ENCODE measurements at regions not wholly inside any gene's neighbourhood (a gene's known extent, or its start where the extent isn't known, plus 50 kb on each side); places are given as distances from the start of the nearest gene placed in this dataset.

DNA sequence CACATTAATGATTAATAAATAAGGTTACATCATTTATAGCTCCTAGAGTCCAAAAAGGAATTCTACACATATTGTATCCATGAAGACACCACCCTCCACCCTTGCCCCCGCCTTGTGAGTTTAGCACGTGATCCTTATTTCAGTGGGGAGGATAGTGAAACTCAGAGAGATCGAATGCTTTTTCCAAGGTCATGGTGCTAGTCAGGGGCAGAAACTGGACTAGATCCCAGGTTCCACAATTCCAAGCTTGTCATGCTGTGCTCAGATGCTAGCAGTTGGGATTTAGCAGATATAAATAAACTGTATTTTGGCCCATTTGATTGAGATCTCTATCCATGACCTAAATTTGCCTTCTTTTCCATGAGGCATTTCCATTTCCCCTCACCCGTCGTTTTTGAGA is 227.4 kb upstream of the THRB start:
- no peak for DNase-seq
- intact Hi-C loops (cut with DNase I), result no loop called here

DNA sequence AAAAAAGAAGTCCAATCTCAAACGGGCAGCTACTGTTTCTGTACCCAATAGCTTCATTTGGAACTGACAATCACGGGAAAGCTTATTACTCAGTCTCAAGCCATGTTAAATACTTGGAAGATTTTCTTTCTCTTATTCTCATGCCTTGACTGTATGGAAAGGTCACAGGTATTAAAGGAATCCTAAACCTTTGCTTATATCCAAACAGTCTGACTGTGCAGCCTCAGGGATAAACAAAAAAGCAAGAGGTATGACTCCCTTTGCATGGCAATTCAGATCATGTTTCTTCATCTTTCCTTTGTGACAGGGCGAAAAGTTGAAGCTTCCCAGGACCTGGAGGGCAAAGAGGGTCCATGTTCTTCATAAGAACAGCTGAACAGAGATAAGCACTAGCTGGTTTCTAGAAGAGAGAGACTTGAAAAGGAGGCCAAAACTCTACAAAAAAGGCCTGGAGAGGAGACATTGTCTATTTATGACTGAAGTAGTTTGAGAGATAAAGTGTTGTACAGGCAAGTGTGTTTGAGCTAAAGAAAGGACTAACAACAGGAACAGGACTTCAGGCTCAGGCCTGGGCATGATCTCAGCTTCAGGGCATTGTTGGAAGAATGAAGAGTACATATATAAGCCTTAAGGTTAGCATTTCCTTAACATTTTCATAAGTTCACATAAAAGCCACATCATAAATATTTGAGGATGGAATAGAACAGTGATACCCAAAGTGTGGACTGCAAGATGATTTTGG is 231.0 kb upstream of the THRB start:
- intact Hi-C loops (cut with DNase I), result no loop called here

GRCh38 chr3:24726423-24726822 is 231.8 kb upstream of the THRB start:
- intact Hi-C loops (cut with DNase I), result no loop called here
- no peak for DNase-seq

More for the DNA sequence above, 231.0 kb upstream of the THRB start:
- DNase-seq, result no peak

- no peak for DNase-seq
Measured at GRCh38 chr3:24730173-24730572, 235.5 kb upstream of the THRB start.

DNA sequence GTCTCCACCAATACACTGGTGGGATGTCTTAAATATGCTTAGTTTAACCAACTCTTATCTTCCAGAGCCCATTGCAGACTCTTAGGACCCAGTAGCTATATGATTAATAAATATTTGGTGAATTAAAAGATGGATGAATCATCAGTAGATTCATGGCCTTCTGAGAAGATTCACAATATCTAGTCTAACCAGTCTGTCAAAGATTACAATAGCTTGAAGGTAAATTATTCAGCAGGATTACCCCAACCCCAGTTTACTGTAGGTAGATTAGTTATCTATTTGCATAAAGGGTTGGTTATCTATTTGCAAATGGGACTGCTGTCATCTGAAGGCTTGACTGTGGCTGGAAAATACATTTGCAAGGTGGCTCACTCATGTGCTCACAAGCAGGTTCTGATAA is 239.4 kb upstream of the THRB start:
- intact Hi-C loops (cut with DNase I), result no loop called here
- DNase-seq, result no peak

More at GRCh38 chr3:24730173-24730572, 235.5 kb upstream of the THRB start:
- intact Hi-C loops (cut with DNase I), result no loop called here

DNA sequence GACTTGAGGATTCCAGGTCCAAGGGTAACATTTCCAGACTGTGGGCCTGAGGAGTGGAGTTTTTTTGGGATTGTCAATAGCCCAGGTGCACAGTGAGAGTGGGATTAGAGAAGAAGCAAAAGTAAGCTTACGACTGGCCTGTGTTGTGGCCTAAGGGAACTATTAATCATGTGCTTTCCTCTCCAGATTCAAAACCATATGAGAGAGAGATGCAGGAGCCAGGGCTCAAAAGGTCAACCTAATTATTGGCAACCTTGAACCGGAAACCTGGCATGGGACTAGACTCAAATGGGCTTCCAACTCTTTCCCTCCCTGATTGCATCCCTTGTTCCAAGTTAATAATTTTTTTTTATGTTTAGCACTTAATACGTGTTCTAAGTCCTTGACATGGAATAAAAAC is 242.1 kb upstream of the THRB start:
- intact Hi-C loops (cut with DNase I), result no loop called here
- no peak for DNase-seq

GRCh38 chr3:24740326-24740725 is 245.7 kb upstream of the THRB start:
- intact Hi-C loops (cut with DNase I), result no loop called here
- DNase-seq, result no peak

DNA sequence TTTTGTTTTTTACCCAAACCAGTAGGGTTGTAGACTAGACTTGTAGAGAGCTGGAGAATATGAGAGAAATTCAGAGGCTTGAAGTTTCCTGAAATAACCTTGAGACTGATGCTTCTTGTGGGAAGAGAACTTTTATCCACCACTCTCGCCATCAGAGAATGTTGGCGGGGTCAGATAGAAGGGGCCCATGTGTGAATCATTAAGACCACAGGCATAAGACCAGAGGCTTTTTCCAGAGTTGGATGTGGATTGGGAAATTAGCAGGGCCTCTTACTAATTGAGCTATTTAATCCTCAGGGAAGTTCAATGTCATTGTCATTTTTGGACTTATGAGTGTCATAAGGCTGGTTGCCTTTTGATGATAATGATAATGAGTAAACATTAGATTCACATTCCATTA is 246.9 kb upstream of the THRB start:
- intact Hi-C loops (cut with DNase I), result no loop called here
- DNase-seq, result no peak

DNA sequence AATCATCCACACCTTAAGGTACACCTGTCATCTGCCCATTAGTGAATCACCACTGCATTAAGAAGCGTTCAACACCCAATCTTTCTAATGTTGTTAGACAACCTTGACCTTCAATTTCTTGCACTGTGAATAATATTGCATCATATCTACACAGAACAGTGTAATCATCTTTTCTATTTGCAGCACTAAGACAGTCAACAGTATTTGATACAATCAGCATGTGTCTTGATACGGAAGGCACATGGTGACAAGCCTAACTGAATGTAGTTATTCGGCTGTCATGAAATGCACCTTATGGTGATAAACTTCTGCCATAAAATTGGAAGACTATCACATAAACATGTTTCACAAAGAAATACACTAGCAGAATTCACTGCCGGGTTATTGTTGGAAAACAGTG is 253.9 kb upstream of the THRB start:
- DNase-seq, result no peak
- intact Hi-C loops (cut with DNase I), result no loop called here

DNA sequence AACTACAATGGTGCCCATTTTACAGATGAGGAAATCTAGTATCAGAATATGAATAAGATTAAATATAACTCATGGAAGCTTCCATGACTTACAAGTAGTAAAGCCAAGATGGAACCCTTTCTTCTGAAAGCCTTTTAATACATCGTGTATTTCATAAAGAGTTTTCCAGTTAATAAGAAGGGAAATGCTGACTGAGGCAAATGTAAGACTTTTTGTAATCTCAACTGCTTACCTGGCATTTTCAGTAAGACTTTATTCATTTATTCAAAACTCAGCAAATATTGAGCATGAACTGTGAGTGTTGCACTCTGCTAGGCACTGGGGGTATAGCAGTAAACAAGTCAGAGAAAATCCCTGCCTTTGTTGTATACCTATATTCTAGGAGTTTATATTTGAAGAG is 256.4 kb upstream of the THRB start:
- DNase-seq, result no peak
- intact Hi-C loops (cut with DNase I), result no loop called here

DNA sequence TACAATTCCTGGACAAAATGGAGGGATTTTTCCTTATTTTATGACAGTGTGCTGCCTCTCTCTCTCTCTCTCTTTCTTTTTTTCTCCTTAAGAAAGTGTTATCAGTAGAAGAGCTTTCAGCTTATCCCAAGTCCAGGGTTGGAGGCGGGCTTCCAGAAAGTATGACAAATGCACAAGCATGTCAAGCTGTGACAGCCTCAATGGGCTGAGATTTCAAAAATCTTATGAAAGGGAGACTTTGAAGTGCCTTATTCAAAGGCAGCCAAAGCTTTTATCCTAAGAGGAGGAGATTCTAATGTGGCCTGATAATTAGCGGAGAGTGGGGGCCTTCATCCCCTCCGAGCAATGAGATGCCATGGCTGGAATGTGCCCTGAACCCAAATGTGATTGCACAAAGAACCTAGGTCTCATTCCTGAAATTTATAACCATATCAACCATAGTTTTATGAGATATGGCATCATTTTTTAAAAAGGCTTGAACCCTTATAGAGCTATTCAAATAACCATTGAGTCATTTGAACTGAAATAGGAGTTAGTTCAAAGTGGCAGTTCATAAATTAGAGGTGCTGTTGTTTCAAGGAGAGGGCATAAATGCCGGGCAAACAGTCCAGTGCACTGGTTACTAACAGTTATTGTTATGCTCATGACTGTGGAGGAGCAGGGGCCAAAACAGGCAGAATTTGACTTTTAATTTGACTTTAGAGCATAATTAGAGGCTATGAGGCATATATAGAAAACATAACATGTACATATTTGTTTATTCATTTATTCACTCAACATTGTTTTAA is 261.6 kb upstream of the THRB start:
- intact Hi-C loops (cut with DNase I), result no loop called here
- no peak for DNase-seq

- intact Hi-C loops (cut with DNase I), result no loop called here
- DNase-seq, result no peak
Measured at GRCh38 chr3:24763393-24763792, 268.7 kb upstream of the THRB start.

DNA sequence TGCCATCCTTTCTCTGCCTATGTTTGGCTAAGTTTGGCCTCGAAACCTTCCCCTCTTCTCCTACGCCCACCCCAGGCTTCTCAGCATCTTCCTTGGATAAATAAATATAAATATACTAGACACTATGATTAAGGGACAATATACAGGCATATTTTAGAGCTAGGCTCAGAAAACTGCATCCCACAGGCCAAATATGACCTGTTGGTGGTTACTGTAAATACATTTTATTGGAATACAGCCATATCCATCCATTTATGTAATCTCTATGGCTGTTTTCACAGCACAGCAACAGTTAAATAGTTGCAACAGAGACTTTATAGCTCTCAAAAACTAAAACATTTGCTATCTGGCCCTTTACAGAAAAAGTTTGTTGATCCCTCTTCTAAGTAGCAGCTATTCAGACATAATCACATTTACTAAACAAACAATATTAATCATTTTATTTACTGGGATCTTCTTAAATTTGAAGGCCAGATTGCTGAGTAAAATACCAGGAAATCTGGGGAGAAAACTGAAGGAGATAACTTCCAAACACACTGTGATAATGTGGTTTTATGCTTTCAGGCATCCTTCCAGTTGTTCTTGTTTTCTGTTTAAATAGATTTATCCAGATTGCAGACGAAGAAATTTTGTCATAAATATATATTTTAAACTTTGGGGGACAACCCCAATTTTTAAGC is 269.7 kb upstream of the THRB start:
- intact Hi-C loops (cut with DNase I), result no loop called here
- no peak for DNase-seq

DNA sequence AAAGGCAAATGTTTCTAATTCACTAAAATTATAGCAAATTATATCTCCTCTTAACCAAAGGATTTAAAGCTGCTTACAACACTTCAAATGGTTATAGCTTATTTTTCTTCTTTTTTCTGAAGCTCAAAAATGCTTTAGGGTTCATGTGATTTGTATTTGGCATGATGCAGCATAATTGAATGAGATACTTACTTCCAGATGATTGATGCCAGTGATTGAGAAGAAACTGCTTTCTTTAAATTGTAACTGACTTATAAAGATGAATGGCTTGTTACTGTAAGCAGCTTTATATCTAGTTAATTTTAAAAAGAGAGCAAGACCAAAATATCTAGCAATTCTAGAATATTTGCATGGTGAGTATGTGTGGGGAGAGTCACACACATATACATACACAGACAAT is 270.7 kb upstream of the THRB start:
- DNase-seq, result no peak
- intact Hi-C loops (cut with DNase I), result no loop called here

DNA sequence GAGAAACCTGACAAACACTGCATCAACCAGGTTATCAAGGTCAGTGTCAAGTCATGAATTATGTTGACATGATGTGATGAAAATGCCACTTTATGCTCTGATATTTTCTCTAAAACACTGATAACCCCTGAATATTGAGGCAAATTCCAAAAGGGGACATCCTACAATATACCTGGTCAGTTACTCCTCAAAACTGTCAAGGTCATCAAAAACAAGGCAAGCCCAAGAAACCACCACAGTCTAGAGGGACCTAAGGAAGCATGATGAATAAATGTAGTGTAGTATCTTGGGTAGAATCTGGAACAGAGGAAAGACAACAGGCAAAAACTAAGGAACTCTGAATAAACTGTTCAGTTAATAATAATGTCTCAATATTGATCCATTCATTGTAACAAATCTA is 275.3 kb upstream of the THRB start:
- no peak for DNase-seq
- intact Hi-C loops (cut with DNase I), result no loop called here

DNA sequence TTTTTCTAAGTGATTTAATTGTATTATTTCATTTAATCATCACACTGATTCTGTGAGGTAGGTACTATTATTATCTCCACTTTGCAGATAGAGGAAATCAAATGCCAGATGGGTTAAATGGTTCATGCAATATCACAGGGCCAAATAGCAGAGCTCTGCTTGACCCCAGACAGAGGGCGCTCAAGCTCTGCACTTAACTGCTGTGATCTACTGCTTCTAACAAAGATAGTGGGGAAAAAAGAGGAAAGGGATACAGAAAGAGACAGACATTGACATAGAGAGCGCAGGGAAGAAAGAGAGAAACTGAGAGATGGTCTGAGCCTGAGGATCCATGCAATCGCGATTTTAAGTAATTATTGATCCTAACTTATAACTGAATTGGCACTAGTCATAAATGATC is 279.1 kb upstream of the THRB start:
- intact Hi-C loops (cut with DNase I), result no loop called here
- peak; percentile 41 to 87 (median 72) for DNase-seq

GRCh38 chr3:24780991-24781390 is 286.3 kb upstream of the THRB start:
- no peak for DNase-seq

GRCh38 chr3:24781454-24781853 is 286.8 kb upstream of the THRB start:
- intact Hi-C loops (cut with DNase I), result no loop called here
- DNase-seq, result no peak

More at GRCh38 chr3:24780991-24781390, 286.3 kb upstream of the THRB start:
- intact Hi-C loops (cut with DNase I), result no loop called here

DNA sequence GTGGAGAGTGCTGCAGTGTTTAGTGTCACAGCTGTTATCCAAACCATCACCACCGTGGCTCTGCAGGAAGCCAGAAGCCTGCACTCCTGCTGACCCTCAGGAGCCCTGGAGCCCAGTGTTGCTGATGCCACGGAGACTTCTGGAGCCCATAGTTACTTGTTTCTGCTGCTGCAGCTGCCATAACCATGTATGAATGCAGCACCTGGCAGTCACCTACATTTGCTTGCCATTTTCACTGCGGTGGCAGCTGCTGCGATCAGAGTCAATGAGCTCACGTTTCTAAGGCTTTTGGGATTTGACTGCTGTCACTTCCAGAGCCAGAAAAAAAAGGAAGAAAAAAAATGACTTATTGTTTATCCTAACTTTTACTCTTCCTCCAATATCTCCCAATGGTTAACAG is 299.2 kb upstream of the THRB start:
- intact Hi-C loops (cut with DNase I), result no loop called here
- DNase-seq, result peak in 7 of 42 donors; percentile 1 to 33 (median 21)

DNA sequence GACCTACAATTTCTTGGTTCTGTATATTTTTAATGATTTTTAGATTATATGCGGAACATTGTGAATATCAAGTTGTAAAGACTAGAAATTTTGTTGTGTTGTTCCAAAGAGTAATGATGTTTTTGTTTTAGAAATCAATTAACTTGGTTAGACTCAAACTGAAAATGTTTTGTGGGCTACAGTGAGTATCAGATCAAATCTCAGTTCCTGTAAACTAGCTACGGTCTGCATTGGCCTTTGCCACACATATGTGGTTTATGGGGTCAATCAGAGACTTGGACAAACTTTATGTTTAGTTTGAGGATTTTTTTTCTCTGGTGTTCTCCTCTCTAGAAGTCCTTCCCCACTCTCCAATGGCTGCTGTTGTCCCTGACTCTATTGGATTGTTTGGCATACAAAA is 308.0 kb upstream of the THRB start:
- intact Hi-C loops (cut with DNase I), result no loop called here
- DNase-seq, result no peak

Data from head of caudate nucleus (tissue), 42 donors.